ENCODE measurements at regions not wholly inside any gene's neighbourhood (a gene's known extent, or its start where the extent isn't known, plus 50 kb on each side); places are given as distances from the start of the nearest gene placed in this dataset.
"Not testable (repeated sequence)": the region's sequence is repeated elsewhere in the genome, so short reads cannot be mapped to it uniquely, and the experiment has no call there.

DNA sequence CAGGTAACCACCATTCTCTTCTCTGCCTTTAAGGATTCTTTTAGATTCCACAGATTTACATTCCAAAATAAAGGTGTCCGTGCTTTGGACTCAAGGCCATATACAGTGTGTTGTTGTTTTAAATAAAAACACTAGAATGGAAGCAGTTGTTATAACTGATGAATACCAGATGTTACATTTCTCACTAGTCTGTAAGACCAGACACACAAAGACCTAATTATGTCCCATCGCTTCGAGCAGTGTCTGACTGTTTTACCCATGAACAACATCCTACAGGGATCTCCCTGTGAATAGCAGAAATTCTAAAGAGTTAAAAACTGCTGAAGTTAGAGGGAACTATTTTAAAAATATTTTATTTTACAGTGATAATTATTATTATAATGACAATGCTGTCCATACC is 574.7 kb upstream of the ZP4 start:
- DNase-seq (ENCODE audit: low read depth, low spot score): no peak

- no peak for DNase-seq (ENCODE audit: low read depth, low spot score)
These were observed 568.2 kb upstream of the ZP4 start for GRCh38 chr1:238458899-238459298.

DNA sequence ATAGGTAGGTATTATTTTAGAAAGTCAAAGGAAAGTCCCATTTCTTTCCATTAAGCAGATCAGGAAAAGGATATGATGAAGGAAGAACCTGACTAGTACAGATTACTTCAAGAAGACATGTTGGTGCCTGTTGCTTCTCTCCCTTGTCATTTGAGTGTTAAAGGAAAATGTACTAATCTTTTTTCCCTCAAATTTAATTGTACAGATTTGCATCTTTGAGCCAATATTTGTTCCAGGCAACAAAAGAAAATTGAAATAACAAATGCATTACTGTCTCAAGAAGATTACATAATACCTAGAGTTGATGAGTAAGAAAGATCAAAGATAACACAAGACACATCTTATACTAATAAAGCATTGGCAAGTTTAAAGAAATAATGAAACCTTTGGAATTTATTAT is 566.9 kb upstream of the ZP4 start:
- no peak for DNase-seq (ENCODE audit: low read depth, low spot score)

DNA sequence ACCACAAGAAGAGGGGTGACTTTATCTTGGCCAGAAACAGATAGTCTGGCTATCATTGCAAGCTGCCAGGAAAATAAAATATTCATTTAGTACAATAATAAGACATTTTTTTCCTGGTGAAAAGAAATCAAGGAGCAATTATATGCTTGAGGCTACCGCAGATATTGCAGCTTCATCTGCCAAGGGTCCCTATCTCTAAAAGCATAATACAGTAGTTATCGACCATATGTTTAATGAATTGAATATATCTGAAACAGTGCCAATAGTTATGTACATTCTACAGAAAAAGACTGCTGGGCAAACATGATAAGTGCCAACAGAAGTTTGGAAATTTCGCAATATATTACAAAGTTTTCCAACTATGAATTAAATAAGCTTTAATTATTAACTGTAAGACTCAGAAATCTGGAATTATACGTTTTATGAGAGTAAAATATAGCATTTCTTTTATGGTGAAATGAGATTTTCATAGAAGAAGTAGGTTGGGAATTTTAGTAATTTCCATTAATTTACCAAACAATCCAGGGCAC is 561.1 kb upstream of the ZP4 start:
- no peak for DNase-seq (ENCODE audit: low read depth, low spot score)

GRCh38 chr1:238450976-238451375 is 560.3 kb upstream of the ZP4 start:
- DNase-seq (ENCODE audit: low read depth, low spot score): no peak

GRCh38 chr1:238443687-238444086 is 553.0 kb upstream of the ZP4 start:
- DNase-seq (ENCODE audit: low read depth, low spot score): no peak

- DNase-seq (ENCODE audit: low read depth, low spot score): no peak
These were observed 548.8 kb upstream of the ZP4 start for GRCh38 chr1:238439511-238439910.

DNA sequence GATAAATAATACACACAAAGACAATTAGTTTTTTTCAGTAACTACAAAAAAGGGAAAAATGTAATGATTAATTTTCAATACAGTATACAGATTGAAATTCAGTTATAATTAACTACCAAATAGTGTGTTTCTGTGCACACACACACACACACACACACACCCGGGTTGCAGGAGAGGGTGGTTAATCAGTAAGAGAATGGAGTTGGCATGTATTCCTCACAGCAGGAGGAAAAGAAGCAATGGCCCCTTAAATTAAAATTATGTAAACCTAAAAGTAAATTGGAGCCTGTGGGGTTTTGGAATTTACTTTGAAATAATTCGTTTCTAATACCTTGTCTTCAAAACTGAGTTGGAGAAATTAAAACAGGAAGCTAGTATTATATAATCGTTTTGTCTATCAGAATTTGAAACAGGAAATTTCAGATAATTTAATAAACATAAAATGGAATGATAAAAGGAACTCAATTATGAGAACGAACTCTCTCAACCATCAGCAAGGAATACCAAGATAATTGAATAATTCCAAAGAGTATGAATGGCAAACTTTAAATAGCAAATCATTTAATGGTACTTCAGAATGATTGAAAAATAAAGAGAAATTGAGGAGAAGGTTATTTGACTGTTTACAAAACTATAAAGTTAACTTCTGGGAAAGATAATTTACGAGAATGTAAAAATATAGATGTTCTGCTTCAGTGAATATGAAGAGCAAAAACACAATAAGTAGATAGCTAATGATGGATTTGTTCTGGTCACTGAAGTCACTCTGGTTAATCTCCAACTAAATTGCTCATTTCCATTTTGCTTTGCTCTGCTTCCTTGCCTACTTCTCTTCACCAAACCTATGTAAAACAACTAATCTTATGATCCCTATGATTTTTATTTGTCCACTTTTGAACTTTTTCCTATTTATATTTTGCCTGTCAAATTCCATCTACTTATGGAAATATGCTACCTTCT is 547.9 kb upstream of the ZP4 start:
- DNase-seq (ENCODE audit: low read depth, low spot score): no peak

DNA sequence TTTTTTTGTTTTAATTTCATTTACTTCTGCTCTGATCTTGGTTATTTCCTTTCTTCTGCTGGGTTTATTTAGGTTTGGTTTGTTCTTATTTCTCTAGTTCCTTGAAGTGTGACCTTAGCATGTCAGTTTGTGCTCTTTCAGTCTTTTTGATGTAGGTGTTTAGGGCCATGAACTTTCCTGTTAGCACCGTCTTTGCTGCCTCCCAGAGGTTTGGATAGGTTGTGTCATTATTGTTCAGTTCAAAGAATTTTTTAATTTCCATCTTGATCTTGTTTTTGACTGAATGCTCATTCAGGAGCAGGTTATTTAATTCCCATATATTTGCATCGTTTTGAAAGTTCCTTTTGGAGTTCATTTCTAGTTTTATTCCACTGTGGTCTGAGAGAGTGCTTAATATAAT is 539.0 kb upstream of the ZP4 start:
- not testable (repeated sequence) for DNase-seq (ENCODE audit: low read depth, low spot score)

DNA sequence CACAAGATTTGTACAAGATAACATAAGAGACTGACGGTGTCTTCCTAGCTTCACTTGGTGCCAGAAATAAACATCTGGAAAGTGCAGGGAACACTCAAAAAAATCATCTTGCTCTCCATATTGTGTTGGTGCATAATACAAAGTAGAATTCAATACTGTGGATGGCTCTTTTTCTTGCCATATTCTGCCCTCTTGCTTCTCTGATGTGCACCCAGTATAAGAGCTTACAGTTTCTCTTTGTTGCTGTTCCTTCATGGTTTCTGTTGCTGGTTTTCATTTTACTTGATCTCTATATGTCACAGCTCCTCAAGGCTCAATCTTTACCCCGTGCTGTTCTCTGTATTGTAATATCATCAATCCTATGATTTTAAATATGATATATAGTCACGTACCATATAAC is 528.5 kb upstream of the ZP4 start:
- DNase-seq (ENCODE audit: low read depth, low spot score): no peak

- peak; percentile 36 for DNase-seq (ENCODE audit: low read depth, low spot score)
These were observed 519.2 kb upstream of the ZP4 start for GRCh38 chr1:238409932-238410331.

GRCh38 chr1:238409191-238409850 is 518.6 kb upstream of the ZP4 start:
- peak; percentile 31 for DNase-seq (ENCODE audit: low read depth, low spot score)

DNA sequence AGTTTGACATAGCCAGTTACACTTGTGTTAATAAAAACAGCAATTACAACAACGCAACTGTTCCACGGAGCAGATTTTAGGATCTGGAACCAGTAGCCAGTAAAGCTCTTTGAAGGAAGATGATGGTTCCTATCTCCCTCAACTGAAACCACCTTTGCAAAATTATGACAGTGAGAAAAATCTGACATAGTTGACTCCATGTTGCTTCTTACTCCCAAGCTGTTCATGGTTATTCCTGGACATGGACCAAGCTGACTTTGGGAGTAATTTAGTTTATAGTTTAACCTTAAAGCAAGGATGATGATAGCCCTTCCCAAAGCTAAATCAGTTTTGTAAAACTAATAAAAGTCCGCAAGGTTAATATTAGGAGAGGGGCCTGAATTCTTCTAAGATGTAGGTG is 518.0 kb upstream of the ZP4 start:
- no peak for DNase-seq (ENCODE audit: low read depth, low spot score)

DNA sequence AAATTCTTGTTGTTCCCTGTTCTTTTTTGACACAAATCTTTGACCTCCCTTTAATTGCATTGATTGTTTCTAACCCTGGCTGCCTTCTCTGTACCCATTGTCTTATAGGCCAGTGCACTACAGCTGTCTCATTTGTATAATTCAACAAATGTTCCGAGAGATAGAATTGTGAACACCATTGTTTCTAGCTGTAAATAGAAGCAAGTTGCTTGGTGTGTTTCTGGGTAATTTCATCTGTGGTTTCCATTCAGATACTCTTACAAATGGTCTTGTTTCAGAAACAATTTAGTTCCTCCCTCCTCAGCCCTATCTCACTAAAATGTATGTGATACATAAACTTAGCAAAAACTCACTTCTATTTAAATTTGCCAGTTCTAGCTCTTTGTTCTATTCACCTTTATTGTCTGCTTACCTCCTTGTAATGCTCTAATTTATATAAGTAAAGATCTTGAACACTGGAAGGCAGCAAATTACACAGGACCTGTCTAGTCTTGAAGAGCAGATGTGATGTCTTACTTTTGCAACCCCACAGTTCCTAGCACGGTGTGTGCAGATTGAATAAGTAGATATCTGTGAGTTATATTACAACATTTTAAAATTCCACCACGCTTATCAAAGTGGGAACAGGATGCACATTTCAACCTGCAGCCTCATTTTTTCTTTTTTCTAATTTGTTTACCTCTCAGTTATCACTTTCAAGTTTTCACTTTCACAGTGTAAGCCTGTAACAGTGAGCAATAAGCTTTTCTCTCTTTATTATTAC is 515.6 kb upstream of the ZP4 start:
- DNase-seq (ENCODE audit: low read depth, low spot score): no peak

GRCh38 chr1:238404921-238405320 is 514.2 kb upstream of the ZP4 start:
- DNase-seq (ENCODE audit: low read depth, low spot score): no peak

GRCh38 chr1:238404481-238404880 is 513.8 kb upstream of the ZP4 start:
- no peak for DNase-seq (ENCODE audit: low read depth, low spot score)

DNA sequence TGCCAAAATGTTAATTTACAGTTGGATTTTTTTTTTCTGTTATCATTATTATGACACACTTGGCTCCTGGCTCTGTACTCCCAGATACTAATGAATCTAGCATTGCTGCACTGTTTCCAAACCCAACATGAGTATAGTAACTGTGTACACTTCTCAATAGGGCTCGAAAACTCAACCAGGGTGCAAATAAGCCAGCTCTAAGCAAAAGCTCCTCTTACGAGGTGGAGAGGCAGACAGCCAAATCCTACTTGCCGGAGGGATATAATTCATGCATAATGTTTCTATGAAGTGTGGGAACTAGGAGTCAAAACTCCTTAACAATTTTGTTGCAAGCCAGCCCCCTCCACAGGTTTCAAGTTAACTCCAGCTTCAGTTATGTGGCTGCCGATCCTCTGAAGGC is 510.4 kb upstream of the ZP4 start:
- DNase-seq (ENCODE audit: low read depth, low spot score): no peak

- no peak for DNase-seq (ENCODE audit: low read depth, low spot score)
These were observed 508.8 kb upstream of the ZP4 start for GRCh38 chr1:238399558-238399957.

- DNase-seq (ENCODE audit: low read depth, low spot score): no peak
These were observed 505.4 kb upstream of the ZP4 start for GRCh38 chr1:238396140-238396539.

- DNase-seq (ENCODE audit: low read depth, low spot score): no peak
These were observed 493.7 kb upstream of the ZP4 start for GRCh38 chr1:238384381-238384780.

GRCh38 chr1:238380167-238380566 is 489.4 kb upstream of the ZP4 start:
- DNase-seq (ENCODE audit: low read depth, low spot score): no peak

DNA sequence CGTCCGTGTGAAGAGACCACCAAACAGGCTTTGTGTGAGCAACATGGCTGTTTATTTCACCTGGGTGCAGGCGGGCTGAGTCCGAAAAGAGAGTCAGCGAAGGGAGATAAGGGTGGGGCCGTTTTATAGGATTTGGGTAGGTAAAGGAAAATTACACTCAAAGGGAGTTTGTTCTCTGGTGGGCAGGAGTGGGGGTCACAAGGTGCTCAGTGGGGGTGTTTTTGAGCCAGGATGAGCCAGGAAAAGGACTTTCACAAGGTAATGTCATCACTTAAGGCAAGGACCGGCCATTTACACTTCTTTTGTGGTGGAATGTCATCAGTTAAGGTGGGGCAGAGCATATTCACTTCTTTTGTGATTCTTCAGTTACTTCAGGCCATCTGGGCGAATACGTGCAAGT is 488.7 kb upstream of the ZP4 start:
- not testable (repeated sequence) for DNase-seq (ENCODE audit: low read depth, low spot score)

All from brain pericyte (primary cell).